ENCODE measurements at regions not wholly inside any gene's neighbourhood (a gene's known extent, or its start where the extent isn't known, plus 50 kb on each side); places are given as distances from the start of the nearest gene placed in this dataset.

GRCh38 chr1:103309786-103310185 is 201.5 kb upstream of the COL11A1 start:
- DNase-seq (ENCODE audit: low spot score) (no peak), ATAC-seq (no peak)
- H3K4me3 Mint-ChIP-seq, result no peak overlapping the region
- no peak overlapping the region for H2AFZ ChIP-seq
- H3K4me3 ChIP-seq, result no peak overlapping the region
- H3K9me2 ChIP-seq (ENCODE audit: insufficient read depth), result no peaks in the 10 kb centered on the region
- no peak overlapping the region for H3K4me2 ChIP-seq
- H3K27me3 Mint-ChIP-seq (ENCODE audit: insufficient read depth, low read depth, poor library complexity), result no peaks in the 10 kb centered on the region
- no peaks in the 10 kb centered on the region for H3F3A ChIP-seq (replicated peaks; ENCODE audit: low read depth)
- H3K27me3 ChIP-seq (ENCODE audit: insufficient read depth), result no peaks in the 10 kb centered on the region
- H3K4me1 Mint-ChIP-seq, result no peaks in the 10 kb centered on the region
- no peak overlapping the region for H3K27ac Mint-ChIP-seq
- no peaks in the 10 kb centered on the region for H3K36me3 ChIP-seq (ENCODE audit: insufficient read depth)
- no peaks in the 10 kb centered on the region for H3K9me3 Mint-ChIP-seq
- H3K36me3 Mint-ChIP-seq (ENCODE audit: low read depth), result no peaks in the 10 kb centered on the region
- no peak for TF ChIP-seq ZNF331 (CRISPR knock-in tag; IDR thresholded peaks at IDR 0.05; ENCODE audit: low read depth)
- TF ChIP-seq ETS1 (IDR thresholded peaks at IDR 0.05), result no peak
- TF ChIP-seq STAT1 (IDR thresholded peaks at IDR 0.05; ENCODE audit: unreplicated experiment), result no peak
- H3K27ac ChIP-seq (ENCODE audit: low read depth), result no peak overlapping the region
- H4K20me1 ChIP-seq (replicated peaks; ENCODE audit: insufficient read depth), result no peaks in the 10 kb centered on the region
- no peaks in the 10 kb centered on the region for H3K4me1 ChIP-seq (ENCODE audit: insufficient read depth)
- H3K79me2 ChIP-seq (replicated peaks; ENCODE audit: insufficient read depth), result no peaks in the 10 kb centered on the region

- Histone ChIP-seq H3K27ac (ENCODE audit: low read depth) (no peak overlapping the region), H3K9me2 (ENCODE audit: insufficient read depth) (no peaks in the 10 kb centered on the region), H3F3A (replicated peaks; ENCODE audit: low read depth) (no peaks in the 10 kb centered on the region), H3K4me2 (no peak overlapping the region), H3K36me3 (ENCODE audit: insufficient read depth) (no peaks in the 10 kb centered on the region), H3K4me3 (no peak overlapping the region), H4K20me1 (replicated peaks; ENCODE audit: insufficient read depth) (no peaks in the 10 kb centered on the region), H2AFZ (no peak overlapping the region), H3K79me2 (replicated peaks; ENCODE audit: insufficient read depth) (no peaks in the 10 kb centered on the region), H3K27me3 (ENCODE audit: insufficient read depth) (no peaks in the 10 kb centered on the region), H3K4me1 (ENCODE audit: insufficient read depth) (no peaks in the 10 kb centered on the region)
- ATAC-seq (no peak), DNase-seq (ENCODE audit: low spot score) (no peak)
- no peak overlapping the region for H3K4me3 Mint-ChIP-seq
- TF ChIP-seq NANOG (IDR thresholded peaks at IDR 0.05; ENCODE audit: borderline replicate concordance), result no peak
- TF ChIP-seq ZNF331 (CRISPR knock-in tag; IDR thresholded peaks at IDR 0.05; ENCODE audit: low read depth), result no peak
- TF ChIP-seq REST (IDR thresholded peaks at IDR 0.05; ENCODE audit: unreplicated experiment), result no peak
- TF ChIP-seq JUNB (IDR thresholded peaks at IDR 0.05; ENCODE audit: unreplicated experiment), result no peak
- TF ChIP-seq EZH2phosphoT487 (IDR thresholded peaks at IDR 0.05; ENCODE audit: unreplicated experiment), result no peak
- TF ChIP-seq POLR2AphosphoS5 (IDR thresholded peaks at IDR 0.05; ENCODE audit: low read depth), result no peak
- no peak for TF ChIP-seq ZNF114 (CRISPR knock-in tag; IDR thresholded peaks at IDR 0.05)
- no peak for TF ChIP-seq STAT1 (IDR thresholded peaks at IDR 0.05; ENCODE audit: unreplicated experiment)
- TF ChIP-seq ZNF462 (CRISPR knock-in tag; IDR thresholded peaks at IDR 0.05), result no peak
- no peak for TF ChIP-seq ETS1 (IDR thresholded peaks at IDR 0.05)
- H3K27ac Mint-ChIP-seq, result no peak overlapping the region
- no peaks in the 10 kb centered on the region for H3K36me3 Mint-ChIP-seq (ENCODE audit: low read depth)
- H3K27me3 Mint-ChIP-seq (ENCODE audit: insufficient read depth, low read depth, poor library complexity), result no peaks in the 10 kb centered on the region
- no peaks in the 10 kb centered on the region for H3K4me1 Mint-ChIP-seq
- H3K9me3 Mint-ChIP-seq, result no peaks in the 10 kb centered on the region
Observed at GRCh38 chr1:103307751-103308150, 199.4 kb upstream of the COL11A1 start.
